ENCODE measurements at regions not wholly inside any gene's neighbourhood (a gene's known extent, or its start where the extent isn't known, plus 50 kb on each side); places are given as distances from the start of the nearest gene placed in this dataset.

DNA sequence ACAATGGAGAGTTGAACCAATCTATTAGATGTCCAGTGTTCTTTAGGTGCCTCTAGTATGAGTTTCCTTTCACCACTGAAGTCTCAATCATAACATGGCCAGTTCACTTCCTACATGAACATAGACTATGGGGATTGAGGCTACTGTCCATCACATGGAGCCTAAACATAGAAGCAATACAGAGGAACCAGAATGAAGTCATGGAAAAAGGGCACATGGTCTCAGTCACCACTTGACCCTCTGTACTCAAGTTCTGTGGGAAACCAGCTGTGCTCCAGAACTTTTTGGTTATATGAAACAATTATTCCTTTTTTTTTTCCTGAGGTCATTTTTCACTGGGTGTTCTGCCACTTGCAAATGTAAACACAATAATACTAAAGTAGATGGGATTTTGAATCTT is 762.5 kb downstream of the CBLN4 start:
- in situ Hi-C loops (cut with HindIII; ENCODE audit: low sequenced_read_pairs) = no loop called here
- DNase-seq (ENCODE audit: low spot score) = no peak

DNA sequence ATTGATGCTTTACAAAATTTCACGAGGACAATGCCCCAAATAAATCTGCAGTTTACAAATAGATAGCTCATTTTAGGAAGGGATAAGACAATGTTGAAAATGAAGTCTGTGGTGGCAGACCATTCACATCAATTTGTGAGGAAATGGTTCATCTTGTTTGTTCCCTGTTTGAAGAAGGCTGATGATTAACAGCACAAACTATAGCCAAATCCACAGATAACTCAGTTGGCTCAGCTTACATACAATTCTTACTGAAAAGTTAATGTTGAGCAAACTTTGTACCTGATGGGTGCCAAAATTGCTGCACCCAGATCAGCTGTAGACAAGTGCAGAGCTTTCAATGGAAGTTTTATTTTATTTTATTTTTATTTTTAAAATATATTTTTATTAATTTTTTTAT is 763.9 kb downstream of the DOK5 start:
- DNase-seq (ENCODE audit: low spot score) = no peak
- in situ Hi-C loops (cut with HindIII; ENCODE audit: low sequenced_read_pairs) = no loop called here

DNA sequence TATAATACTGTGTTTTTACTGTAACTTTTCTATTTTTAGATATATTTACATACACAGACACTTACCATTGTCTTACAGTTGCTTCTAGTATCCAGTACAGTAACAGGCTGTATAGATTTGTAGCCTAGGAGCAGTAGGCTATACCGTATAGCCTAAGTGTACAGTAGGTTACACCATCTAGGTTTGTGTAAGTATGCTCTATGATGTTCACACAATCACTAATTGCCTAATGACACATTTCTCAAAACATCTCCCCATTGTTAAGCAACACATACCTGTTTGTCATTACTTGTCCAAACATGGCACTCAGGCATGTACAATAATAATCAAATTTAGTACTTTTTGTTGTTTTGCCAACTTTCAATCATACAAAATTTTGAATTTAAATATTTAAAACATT is 757.3 kb downstream of the DOK5 start:
- in situ Hi-C loops (cut with HindIII; ENCODE audit: low sequenced_read_pairs) = no loop called here
- DNase-seq (ENCODE audit: low spot score) = no peak

DNA sequence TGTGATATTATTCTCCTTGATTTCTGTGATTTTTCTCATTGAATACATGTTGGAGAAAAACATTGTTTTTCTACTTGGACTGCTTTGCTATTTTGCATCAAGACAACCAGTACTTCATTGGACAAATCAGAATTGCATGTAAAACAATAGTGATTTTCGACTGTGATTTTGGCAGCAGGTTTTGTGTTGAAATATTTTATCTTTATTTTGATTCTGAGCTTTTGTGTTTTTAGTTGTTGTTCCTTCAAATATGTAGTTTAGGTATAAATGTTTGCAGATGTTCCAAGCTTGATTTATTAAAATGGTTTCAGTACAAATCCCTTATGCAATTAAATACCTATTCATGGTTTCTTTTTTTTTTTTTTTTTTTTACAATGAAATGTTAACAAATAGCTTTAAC is 754.1 kb downstream of the DOK5 start:
- in situ Hi-C loops (cut with HindIII; ENCODE audit: low sequenced_read_pairs) = no loop called here
- no peak for DNase-seq (ENCODE audit: low spot score)

DNA sequence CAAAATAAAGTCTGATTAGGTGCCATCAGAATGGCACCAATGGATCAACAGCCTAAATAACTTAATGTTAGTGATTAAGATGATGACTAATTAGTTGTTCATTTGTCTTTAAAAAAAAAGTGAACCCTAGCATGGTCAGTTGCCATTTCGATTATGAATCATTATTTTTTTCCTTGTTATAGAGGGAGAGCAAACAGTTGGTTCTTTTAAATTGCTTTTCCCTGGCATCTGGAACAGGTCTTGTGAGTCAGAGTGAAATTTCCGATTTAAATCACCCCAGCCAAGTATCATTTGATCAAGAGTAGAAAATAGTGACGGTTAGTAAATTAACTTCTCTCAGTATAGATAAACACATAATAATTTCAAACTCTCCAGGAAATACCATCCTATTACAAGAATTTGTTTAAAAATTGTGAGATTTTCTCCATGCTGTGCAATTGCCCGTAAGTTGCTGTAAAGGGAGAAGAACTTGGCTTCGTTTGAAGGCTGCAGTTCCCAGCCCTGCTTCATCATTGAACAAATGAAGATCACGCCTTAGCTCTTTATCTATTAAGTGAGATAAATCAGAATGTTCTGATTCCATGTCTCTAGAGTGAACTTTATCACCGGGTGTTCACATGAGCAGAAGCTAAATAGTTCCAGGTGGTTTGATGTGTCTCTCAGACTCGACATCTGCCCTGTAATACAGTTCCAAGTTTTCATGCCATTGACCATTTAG is 741.3 kb downstream of the DOK5 start:
- DNase-seq (ENCODE audit: low spot score) = no peak
- in situ Hi-C loops (cut with HindIII; ENCODE audit: low sequenced_read_pairs) = no loop called here

DNA sequence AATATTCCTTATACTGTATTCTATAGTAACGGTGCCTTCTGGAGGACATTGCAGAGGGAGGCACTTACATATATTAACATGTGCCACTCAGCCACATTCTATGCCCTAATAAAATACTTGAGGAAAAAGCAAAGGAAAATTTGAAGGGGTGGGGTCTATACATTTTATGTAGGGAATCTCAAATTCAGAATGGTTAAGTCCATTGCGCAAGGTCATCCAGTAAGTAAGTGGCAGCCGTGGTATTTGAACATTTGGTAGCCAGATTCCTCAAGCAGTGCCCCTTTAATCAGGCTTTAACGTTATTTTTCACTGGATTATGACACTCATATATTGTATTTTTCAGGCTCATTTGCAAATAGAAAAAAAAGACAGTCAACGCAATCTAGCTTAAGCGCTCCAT is 738.3 kb downstream of the DOK5 start:
- DNase-seq (ENCODE audit: low spot score) = no peak
- in situ Hi-C loops (cut with HindIII; ENCODE audit: low sequenced_read_pairs) = no loop called here

DNA sequence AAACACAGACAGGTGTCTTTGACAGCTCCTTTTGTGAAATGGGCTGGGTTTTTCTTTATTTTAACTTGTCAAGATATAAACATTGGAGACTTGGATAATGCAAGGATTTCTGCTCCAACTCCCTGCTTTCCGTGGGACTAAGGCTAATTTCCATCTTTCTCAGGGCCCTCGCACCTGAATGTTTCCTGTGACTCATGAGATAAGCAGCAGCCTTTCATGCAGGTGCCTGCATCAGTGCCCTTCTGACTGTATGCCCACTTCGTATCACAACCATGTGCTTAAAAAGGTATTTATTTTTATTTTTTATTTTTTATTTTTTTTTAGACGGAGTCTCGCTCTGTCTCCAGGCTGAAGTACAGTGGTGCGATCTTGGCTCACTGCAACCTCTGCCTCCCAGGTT is 736.1 kb downstream of the DOK5 start:
- DNase-seq (ENCODE audit: low spot score) = no peak
- in situ Hi-C loops (cut with HindIII; ENCODE audit: low sequenced_read_pairs) = no loop called here

DNA sequence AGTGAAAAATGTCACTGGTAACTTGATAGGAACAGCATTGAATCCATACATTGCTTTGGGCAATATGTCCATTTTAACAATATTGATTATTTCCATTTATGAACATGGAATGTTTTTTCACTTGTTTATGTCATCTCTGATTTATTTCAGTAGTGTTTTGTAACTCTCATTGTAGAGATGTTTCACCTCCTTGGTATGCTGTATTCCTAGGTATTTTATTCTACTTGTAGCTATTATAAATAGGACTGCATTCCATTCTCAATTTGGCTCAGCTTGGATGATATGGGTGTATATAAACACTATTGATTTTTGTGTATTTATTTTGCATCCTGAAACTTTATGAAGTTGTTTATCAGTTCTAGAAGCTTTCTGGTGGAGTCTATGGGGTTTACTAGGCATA is 730.3 kb downstream of the DOK5 start:
- DNase-seq (ENCODE audit: low spot score) = no peak
- in situ Hi-C loops (cut with HindIII; ENCODE audit: low sequenced_read_pairs) = no loop called here

DNA sequence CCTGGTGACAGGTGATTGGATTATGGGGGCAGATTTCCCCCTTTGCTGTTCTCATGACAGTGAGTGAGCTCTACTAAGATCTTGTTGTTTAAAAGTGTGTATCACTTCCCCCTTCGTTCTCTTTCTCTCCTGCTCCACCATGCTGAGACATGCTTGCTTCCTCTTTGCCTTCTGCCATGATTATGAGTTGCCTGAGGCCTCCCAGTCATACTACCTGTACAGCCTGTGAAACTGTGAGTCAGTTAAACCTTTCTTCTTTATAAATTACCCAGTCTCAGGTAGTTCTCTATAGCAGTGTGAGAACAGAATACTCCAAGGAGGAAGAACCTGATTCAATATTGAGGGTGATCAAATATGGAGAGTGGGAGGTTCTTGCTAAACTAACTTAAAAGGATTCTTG is 724.9 kb downstream of the DOK5 start:
- no peak for DNase-seq (ENCODE audit: low spot score)
- in situ Hi-C loops (cut with HindIII; ENCODE audit: low sequenced_read_pairs) = no loop called here

DNA sequence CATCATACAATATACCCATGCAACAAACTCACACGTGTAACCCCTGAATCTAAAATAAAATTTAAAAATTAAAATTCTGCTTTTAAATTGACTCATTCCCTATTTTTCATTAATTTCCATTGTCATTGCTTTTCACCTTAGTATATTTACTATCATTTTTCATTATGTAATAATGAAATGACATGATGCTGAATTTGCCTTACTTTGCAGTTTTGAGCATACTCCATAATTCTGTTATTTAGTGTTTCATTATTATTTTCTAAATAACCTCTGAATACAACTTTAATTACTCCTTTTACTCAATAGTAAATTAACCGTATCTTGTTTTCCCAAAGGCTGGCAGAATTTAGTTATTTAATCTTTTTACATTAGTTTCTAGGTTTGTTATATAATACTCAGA is 719.6 kb downstream of the DOK5 start:
- no peak for DNase-seq (ENCODE audit: low spot score)
- in situ Hi-C loops (cut with HindIII; ENCODE audit: low sequenced_read_pairs) = no loop called here

DNA sequence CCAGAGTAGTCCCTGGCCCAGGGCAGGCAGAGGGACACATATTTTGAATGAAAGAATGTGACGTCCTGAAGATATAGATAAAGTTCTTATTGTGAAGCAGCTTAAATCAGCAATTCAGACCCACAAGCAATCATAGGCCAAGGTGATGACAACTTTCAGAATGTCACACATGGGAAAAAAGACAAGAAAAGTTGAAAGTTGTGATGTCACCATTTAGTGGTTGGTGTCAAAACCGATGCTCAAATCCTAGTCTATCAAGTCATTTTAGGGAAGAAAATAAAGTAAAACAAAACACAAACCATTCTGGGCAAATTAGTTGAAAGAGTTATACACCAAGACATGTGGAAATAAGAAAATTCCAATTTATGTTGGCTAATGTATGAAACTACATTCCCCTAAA is 710.8 kb downstream of the DOK5 start:
- DNase-seq (ENCODE audit: low spot score) = no peak
- in situ Hi-C loops (cut with HindIII; ENCODE audit: low sequenced_read_pairs) = no loop called here

DNA sequence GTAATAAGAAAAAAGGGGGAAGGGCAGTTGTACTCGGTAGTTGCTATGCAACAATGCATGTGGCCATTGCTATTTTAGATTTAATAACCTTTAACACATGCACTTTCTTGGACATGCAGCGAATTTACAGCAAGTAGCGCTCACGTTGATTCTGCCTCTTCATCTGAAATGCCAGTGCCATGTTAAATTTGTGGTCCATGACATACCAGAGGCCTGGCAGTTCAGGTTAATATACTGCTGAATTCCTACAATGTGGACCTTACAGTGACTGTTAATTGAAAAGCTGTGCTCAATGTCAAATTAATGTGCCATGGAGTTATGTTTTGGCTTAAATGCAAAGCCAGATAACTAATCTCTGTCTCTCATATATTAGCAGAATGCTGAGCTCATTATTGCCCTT is 699.7 kb downstream of the DOK5 start:
- in situ Hi-C loops (cut with HindIII; ENCODE audit: low sequenced_read_pairs) = no loop called here
- no peak for DNase-seq (ENCODE audit: low spot score)

DNA sequence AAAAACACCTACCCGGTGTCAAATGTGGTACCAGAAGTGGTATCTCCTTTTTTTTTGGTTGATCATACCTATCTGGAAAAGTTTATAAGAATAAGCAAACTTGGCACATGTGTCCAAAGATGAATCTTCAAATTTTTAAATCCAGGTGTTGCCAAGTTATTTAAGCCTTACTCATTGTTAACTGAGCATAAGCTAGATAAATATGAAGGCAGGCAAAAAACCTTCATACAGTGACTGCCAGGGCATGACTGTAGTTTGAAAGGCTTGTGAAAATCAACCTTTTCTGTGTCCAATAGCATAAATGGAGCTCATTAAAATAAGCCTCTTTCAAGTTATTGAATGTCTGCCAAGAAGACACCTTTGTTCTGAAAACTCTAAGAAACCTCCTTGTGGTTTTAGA is 699.2 kb downstream of the DOK5 start:
- in situ Hi-C loops (cut with HindIII; ENCODE audit: low sequenced_read_pairs) = no loop called here
- DNase-seq (ENCODE audit: low spot score) = no peak

DNA sequence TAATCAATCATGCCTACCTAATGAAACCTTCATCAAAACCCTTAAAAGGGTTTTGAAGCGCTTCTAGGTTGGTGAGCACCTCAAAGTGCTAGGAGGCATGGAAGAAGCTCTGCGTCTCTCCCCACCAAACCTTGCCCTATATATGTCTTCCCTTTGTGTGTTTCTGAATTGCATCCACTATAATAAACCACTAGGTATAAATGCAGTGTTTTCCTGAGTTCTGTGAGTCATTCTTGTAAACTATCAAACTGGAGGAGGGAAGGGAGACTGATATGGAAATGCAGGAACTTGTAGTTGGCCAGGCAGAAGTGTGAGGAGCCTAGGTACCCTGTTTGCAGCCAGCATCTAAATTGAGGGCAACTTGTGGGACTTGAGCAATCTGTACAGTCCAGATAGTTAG is 698.8 kb downstream of the DOK5 start:
- no peak for DNase-seq (ENCODE audit: low spot score)
- in situ Hi-C loops (cut with HindIII; ENCODE audit: low sequenced_read_pairs) = no loop called here

DNA sequence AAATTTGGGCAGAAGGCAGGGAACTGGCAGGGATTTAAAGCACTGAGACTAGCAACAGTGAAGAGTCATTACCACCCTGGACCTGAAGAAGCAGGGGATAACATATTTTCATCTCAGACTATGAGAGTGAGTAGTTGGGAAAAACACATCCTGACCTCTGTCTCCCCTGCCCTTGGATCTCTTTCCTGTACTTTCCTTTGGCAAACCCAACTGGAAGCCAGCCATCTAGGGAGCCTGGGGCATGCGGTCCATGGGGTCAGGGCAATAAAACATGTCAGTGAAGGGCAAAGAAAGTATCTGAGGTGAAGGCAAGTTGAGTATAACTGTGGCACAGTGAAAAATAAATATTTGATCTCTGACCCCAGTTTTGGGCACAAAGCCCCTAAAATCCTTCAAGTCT is 698.2 kb downstream of the DOK5 start:
- in situ Hi-C loops (cut with HindIII; ENCODE audit: low sequenced_read_pairs) = no loop called here
- no peak for DNase-seq (ENCODE audit: low spot score)

DNA sequence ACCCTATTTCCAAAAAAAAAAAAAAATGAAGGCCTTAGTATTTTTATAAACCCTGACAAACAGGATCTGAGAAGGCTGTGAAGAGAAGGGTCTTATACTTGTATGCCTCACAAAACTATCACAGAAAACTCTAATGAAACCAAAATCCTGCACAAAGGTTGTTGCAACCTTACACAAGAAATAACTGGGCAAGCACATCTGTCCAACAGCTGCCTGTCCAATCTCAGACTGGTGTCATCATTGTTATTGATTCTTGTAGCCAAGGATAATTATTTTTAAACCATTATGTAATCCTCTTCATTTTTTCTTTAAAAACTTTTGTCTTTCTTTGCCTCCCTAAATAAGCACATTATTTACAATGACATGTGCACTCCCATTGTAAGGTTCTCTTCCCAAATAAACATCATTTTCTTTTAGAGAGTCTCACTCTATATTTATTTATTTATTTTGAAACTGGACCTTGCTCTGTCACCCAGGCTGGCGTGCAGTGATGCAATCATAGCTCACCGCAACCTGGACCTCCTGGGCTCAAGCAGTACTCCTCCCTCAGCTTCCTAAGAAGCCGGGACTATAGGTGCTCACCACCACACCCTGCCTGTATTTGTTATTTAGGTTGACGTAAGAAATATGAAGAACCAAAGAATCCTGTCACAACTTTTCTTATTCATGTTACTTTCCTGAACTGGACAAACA is 697.1 kb downstream of the DOK5 start:
- in situ Hi-C loops (cut with HindIII; ENCODE audit: low sequenced_read_pairs) = no loop called here
- DNase-seq (ENCODE audit: low spot score) = no peak

DNA sequence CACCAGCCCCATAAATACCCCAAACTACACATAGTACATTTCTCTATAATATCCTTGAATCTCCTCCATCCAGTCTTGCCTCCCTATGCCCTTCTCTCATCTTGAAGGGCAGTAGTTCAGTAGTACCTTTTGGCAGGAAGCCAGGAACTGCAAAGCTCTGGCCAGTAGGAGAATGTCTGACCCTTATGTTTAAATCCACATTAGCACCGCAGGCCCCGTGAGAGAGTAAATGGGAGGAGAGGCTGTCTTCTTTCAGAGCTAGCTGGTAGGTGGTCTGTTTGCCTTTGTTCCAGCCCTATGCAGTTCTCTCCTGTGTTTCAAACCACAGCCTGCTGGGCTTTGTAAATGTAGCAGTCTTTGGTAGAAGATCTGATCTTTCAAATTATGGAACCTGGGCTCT is 690.7 kb downstream of the DOK5 start:
- no peak for DNase-seq (ENCODE audit: low spot score)
- in situ Hi-C loops (cut with HindIII; ENCODE audit: low sequenced_read_pairs) = no loop called here

DNA sequence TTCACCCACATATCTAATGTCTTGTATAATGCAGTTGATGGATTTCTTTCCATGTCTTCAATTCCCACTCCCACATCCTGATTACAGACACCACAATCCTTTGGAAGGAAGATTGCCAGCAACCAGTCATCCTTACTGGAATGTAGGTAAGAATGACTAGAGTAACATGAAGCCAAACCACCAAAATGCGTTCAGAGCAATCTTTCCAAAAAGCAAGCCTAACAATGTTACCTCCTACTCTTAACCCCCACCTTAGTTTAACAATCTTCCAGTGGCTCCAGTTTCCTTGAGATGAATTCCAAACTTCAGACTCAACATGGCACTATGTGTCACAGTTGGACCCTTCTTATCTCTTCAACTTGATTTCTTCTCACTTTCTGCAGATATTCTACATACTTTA is 685.6 kb downstream of the DOK5 start:
- in situ Hi-C loops (cut with HindIII; ENCODE audit: low sequenced_read_pairs) = no loop called here
- DNase-seq (ENCODE audit: low spot score) = no peak

DNA sequence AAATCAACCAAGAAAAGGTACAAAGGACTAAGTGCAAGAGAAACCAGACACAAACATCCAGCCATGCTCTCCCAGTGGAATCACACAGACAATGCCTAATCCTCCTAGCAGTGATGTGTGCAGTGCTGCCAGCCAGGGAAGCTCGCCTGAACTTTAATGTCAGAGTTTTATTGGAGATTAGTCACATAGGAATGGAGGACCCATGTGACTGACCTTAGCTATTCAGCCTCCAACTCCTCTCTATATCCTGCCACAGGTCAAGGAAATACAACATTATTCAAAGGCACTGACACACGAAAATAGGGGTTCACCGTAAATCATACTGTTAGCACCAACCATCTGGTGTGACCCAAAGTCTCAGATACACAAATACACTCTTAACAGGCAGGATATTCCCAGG is 684.6 kb downstream of the DOK5 start:
- DNase-seq (ENCODE audit: low spot score) = no peak
- in situ Hi-C loops (cut with HindIII; ENCODE audit: low sequenced_read_pairs) = no loop called here

DNA sequence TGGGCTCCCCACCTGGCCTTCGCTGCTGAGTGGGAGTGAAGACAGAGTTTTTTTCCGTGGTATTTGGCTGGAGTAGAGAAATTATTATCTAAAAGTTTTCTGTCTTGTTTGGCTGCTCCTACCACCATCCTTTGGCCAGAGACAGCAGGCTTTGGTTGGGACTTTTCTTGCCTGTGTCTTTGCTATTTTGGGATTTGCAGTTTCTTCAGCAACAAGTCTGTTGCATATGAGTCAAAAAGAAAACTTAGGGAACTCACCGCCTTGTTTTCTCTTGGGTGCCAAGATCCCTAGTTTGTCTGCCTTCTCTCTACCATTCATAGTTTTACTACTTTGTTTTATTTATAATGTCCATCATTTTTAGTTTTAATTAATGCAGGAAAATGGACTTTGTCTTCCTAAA is 683.8 kb downstream of the DOK5 start:
- DNase-seq (ENCODE audit: low spot score) = no peak
- in situ Hi-C loops (cut with HindIII; ENCODE audit: low sequenced_read_pairs) = no loop called here

DNA sequence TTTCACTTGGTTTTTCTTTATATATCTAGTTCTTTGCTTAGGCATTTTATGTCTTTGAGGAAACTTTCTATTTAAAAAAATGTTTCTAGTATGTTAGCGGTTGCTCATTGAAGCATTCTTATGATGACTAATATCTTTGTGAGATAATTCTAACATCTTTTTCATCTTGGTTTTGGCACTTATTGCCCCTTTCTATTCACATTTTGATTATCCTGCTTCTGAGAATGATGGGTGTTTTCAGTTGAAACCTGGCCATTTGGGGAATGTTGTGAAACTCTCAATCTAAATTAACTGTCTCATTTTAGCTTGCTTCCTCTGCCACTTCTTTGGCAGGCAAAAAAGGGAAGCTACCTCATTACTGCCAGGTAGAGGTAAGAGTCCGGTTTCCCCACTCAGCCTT is 683.1 kb downstream of the DOK5 start:
- in situ Hi-C loops (cut with HindIII; ENCODE audit: low sequenced_read_pairs) = no loop called here
- no peak for DNase-seq (ENCODE audit: low spot score)

Data from G401 (cell line).